Left renal pelvis (tissue), 4 donors: ENCODE measurements at regions not wholly inside any gene's neighbourhood (a gene's known extent, or its start where the extent isn't known, plus 50 kb on each side); places are given as distances from the start of the nearest gene placed in this dataset.

Source experiments
- DNase-seq, 4 donors: peaks; one replicate each; pipeline ENCODE4 v3.0.0-alpha.2; 2013; ENCODE audit warnings: low read depth in 4 of 4, low spot score in 3 of 4

GRCh38 chr10:83153714-83154113 lies 985.6 kb upstream of the GHITM start:
- DNase-seq, result no peak

- DNase-seq, result peak in 1 of 4 donors; percentile 16
Measured at GRCh38 chr10:83164156-83164555, 975.2 kb upstream of the GHITM start.

GRCh38 chr10:83165265-83165664 lies 974.0 kb upstream of the GHITM start:
- DNase-seq, result no peak

- DNase-seq, result no peak
Measured at GRCh38 chr10:83166344-83166743, 973.0 kb upstream of the GHITM start.

- DNase-seq, result no peak
Measured at GRCh38 chr10:83167081-83167480, 972.2 kb upstream of the GHITM start.

- no peak for DNase-seq
Measured at GRCh38 chr10:83176901-83177300, 962.4 kb upstream of the GHITM start.

GRCh38 chr10:83178526-83178925 lies 960.8 kb upstream of the GHITM start:
- no peak for DNase-seq

- no peak for DNase-seq
Measured at GRCh38 chr10:83179371-83179770, 959.9 kb upstream of the GHITM start.

GRCh38 chr10:83182076-83182475 lies 957.2 kb upstream of the GHITM start:
- DNase-seq, result no peak

- no peak for DNase-seq
Measured at GRCh38 chr10:83184641-83185040, 954.7 kb upstream of the GHITM start.

GRCh38 chr10:83190614-83191013 lies 948.7 kb upstream of the GHITM start:
- no peak for DNase-seq

GRCh38 chr10:83193026-83193425 lies 946.3 kb upstream of the GHITM start:
- no peak for DNase-seq

- no peak for DNase-seq
Measured at GRCh38 chr10:83195021-83195420, 944.3 kb upstream of the GHITM start.

- DNase-seq, result no peak
Measured at GRCh38 chr10:83199374-83199773, 939.9 kb upstream of the GHITM start.

GRCh38 chr10:83205861-83206260 lies 933.4 kb upstream of the GHITM start:
- no peak for DNase-seq

GRCh38 chr10:83212632-83213334 lies 926.5 kb upstream of the GHITM start:
- DNase-seq, result no peak

- no peak for DNase-seq
Measured at GRCh38 chr10:83214136-83214535, 925.2 kb upstream of the GHITM start.

GRCh38 chr10:83218205-83218604 lies 921.1 kb upstream of the GHITM start:
- no peak for DNase-seq

- DNase-seq, result no peak
Measured at GRCh38 chr10:83222300-83222699, 917.0 kb upstream of the GHITM start.

GRCh38 chr10:83222832-83223742 lies 916.2 kb upstream of the GHITM start:
- no peak for DNase-seq

GRCh38 chr10:83225781-83226180 lies 913.5 kb upstream of the GHITM start:
- DNase-seq, result no peak

GRCh38 chr10:83229991-83230390 lies 909.3 kb upstream of the GHITM start:
- DNase-seq, result no peak
